ENCODE measurements at regions not wholly inside any gene's neighbourhood (a gene's known extent, or its start where the extent isn't known, plus 50 kb on each side); places are given as distances from the start of the nearest gene placed in this dataset.
"Not testable (repeated sequence)": the region's sequence is repeated elsewhere in the genome, so short reads cannot be mapped to it uniquely, and the experiment has no call there.

- no peak for DNase-seq
Measured at GRCh38 chr14:34172550-34173368, 221.9 kb upstream of the EGLN3 start.

GRCh38 chr14:34172173-34172451 lies 221.2 kb upstream of the EGLN3 start:
- no peak for DNase-seq

DNA sequence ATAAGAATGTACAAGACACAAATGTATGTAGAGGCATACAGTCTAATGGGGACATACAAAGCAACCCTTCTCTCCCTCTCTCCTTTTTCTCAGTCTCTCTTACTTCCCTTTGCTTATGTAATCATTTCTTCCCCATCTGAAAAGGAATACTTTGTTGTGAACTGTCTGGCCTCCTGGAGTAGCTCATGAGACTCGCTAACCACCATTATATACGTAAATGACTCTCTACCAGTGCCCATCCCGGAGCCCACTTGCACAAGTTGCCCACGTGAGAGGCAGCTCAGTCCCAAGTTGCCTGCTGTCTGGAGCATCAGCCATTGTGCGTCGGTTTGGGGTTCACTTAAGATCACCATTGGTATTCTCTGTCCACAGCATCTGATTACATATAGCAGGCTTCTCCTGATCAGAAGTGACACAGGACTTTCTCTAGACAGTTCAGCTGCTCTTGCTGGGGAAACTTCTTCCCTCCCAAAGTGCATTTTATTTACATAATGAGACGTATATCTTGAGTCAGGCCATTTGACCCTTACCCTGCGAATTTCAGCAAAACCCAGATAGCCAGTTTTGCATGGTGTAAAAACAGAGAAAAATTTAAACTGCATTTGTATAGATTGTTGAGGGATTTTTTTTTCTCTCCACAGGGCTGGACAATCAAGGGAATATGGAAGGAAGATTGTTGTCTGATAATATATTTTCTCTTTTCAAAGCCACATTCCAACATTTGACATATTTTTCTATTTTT lies 220.7 kb upstream of the EGLN3 start:
- DNase-seq = no peak

DNA sequence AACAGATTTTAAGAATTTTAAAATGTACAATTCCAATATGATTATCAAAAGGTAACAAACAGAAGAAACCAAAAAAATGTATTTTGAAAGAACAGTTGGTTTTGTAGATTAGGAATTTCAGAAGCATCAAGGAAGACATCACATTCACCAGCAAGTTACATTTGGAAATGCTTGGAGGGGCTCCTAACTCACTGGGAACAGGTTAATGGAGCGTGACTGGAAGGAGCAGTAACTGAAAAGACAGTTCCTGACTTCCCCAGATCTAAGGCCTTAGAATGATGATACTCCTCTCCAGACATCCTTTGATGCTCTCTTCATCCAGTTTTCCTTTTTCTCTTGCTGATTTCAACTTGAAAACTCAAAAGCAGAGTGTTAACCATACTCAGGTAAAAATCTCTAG lies 220.0 kb upstream of the EGLN3 start:
- DNase-seq = no peak

- DNase-seq = no peak
Measured at GRCh38 chr14:34169561-34169960, 218.7 kb upstream of the EGLN3 start.

DNA sequence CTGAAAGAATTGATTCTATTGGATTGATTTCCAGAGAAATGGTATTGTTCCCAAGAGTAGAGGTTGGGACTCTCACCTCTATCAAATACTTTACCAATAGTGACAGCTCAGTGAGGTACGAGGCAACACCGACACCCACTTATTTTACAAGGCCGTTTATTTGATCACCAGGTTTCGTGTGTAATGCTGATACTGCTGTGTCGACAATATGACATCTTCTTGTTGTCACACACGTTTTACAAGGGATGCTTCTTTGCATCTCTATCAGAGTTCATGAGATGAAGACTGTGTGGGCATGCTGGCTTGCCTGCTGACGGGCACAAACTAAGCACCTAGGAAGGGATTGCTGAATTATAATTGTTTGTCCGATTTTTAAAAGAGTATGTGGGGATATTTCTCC lies 217.8 kb upstream of the EGLN3 start:
- no peak for DNase-seq

DNA sequence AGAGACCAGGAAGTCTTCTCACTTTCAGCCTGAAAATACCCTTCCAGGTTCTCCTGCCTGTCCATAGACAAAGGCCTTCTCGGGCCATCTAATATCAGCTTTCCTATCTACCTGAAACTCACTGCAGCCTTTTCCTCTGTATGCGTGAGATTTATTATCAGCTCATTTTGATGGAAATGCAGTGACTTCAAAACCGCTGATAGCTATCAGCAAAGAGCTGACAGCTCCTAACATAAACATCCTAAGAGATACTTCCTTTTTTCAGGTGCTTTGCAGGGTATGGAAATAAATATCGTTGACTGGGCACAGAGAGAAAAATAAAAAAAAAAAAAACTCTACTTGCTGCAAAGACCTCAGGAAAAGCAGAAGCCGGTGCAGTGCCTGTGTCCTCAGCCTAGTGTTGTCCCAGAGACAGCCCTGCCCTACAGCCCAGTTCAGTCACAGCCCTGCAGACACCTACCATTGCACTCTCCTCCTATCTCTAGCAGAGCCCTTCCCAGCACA lies 215.0 kb upstream of the EGLN3 start:
- no peak for DNase-seq

GRCh38 chr14:34164162-34164864 lies 213.4 kb upstream of the EGLN3 start:
- DNase-seq = no peak

DNA sequence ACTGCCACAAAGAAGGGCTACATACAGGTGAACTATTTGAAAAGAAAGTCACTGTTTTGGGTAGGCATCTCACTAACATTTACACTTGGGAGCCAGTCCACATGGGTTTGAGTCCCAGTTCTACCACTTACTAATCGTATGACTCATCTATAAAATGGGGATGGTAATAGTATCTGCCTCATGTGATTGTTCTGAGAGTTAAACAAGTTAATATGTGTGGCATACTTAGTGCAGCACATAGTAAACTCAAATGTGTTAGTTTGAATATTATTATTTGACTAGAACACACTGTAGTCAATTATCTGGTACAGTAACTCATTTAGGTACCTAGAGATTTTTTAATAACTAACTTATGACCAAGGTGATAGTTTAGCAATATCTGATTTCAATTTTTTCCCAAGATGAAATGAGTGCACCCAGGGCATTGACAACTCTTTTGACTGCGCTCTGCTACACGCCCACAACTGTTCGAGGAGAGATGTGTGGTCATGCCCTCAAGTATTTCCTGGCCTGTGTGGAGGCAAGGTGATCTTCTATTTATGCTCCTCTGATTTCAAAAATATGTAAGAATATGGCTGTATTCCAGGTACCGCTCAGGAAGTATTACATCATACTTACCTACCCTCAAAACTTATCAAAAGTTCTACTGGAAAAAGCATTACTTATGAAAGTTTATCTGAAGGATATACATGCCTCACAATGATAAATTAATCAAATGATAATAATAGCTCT lies 210.6 kb upstream of the EGLN3 start:
- DNase-seq = no peak

DNA sequence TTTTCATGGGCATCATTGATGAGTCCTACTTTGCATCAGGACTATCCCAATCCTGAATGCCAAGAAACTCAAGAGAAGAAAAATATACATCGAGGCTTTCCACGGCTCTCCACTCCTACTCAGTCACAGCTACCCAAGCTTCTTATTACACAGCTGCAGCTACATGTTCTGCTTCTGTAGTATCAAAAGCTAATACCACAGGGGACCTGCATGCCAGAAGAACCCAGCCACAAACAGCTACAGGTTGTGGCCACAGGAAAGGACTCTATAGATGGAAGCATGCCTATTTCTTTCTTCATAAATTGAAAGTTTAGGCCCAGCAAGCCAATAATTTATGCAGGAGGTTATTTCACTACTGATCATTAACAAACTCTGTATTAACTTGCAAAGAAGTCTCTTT lies 209.7 kb upstream of the EGLN3 start:
- no peak for DNase-seq

DNA sequence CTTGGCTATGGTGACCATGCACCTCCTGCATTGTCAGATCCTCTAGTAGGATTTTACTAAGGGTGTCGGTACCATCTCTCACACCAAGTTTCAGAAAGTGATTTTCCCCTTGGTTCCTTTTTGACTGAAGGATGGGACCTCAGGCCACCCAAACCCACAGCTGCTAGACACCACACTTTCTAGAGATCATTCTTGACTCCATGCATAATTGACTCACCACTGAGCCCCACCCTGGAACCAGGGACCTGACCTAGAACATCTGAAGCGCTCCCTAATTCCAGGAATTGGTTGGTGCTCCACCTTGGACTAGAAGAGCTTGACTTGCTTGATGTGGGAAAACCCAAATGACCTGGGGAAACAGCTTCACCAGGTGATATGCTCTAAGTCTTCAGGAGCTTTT lies 206.8 kb upstream of the EGLN3 start:
- no peak for DNase-seq

GRCh38 chr14:34147461-34147860 lies 196.6 kb upstream of the EGLN3 start:
- no peak for DNase-seq

DNA sequence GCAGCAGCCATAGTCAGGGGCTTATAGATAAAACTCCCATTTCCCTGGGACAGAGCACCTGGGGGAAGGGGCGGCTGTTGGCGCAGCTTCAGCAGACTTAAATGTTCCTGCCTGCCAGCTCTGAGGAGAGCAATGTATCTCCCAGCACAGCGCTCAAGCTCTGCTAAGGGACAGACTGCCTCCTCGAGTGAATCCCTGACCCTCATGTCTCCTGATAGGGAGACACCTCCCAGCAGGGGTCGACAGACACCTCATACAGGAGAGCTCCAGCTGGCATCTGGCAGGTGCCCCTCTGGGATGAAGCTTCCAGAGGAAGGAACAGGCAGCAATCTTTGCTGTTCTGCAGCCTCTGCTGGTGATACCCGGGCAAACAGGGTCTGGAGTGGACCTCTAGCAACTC lies 189.3 kb upstream of the EGLN3 start:
- DNase-seq = not testable (repeated sequence)

- not testable (repeated sequence) for DNase-seq
Measured at GRCh38 chr14:34139160-34140121, 188.6 kb upstream of the EGLN3 start.

GRCh38 chr14:34138175-34138574 lies 187.3 kb upstream of the EGLN3 start:
- no peak for DNase-seq

DNA sequence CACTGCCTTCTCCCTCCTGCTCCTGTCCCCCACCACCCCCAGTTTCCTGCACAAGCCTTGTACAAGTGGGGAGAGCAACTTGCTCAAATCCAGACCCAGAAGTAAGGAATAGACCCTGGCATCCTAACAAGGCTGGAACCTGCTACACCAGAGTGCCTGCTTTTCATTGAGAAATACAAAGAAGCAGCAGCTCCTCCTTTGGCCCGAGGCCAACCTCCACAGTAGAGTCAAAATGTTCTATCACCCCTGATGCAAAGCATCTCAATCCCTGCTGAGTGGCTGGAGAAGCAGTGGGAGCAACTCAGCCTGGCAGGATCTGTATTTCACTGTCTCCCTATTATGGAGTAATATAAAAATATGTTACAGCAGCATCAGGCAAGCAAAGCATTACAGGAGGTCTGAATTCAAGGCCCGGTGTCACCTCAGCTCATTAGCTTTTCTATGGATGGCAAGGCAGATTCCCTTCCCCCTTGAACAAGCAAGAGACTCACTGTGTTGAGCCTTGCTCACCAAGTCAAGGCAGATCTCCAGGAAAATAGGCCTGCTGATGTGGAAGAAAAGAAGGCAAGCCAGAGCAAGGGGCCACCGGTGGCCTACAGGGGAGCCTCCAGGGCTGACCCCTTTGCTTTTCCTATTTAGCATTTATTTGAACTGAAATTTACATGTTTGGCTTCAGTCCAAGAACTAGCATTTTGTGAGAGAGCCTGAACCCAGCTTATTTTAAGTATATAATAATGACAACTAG lies 186.3 kb upstream of the EGLN3 start:
- DNase-seq = no peak

- DNase-seq = no peak
Measured at GRCh38 chr14:34135492-34135891, 184.6 kb upstream of the EGLN3 start.

- DNase-seq = no peak
Measured at GRCh38 chr14:34134484-34134883, 183.6 kb upstream of the EGLN3 start.

GRCh38 chr14:34129927-34130552 lies 179.2 kb upstream of the EGLN3 start:
- no peak for DNase-seq

DNA sequence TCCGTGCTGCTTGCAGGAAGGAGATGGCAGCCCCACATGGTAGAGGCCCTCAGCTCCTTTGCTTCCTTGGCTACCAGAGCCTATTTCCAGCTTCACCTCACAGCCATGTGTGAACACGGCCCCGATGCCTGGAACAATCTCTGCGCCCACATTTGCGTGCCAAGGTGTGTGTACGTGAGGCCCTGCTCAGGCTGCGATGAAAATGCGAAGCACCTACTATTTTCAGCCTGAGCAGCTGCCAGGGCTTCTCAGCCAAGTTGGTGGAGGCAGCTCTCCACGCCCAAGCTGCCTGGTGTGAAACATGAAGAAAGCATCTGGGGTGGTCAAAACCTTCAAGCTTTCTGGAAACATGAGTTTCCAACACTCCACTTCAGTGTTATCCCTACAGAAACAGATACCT lies 177.8 kb upstream of the EGLN3 start:
- no peak for DNase-seq

DNA sequence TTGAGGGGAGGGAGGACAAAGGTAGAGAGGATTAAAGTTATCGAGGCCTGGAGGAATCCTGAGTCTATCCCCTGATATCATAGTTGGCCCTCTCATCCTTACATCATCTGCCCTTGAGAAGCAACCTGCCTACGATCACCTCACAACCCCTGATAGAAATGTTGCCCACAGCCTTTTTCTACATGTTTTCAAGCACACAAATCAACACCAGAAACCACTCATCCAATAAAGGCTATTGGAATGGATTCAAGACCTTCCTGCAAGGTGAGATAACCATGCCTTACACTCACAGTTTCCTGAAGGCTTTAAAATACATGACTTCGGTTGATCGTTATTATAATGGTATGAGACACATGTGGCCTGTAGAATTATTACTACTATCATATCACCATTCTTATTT lies 175.7 kb upstream of the EGLN3 start:
- DNase-seq = no peak
